ENCODE measurements at regions not wholly inside any gene's neighbourhood (a gene's known extent, or its start where the extent isn't known, plus 50 kb on each side); places are given as distances from the start of the nearest gene placed in this dataset.

DNA sequence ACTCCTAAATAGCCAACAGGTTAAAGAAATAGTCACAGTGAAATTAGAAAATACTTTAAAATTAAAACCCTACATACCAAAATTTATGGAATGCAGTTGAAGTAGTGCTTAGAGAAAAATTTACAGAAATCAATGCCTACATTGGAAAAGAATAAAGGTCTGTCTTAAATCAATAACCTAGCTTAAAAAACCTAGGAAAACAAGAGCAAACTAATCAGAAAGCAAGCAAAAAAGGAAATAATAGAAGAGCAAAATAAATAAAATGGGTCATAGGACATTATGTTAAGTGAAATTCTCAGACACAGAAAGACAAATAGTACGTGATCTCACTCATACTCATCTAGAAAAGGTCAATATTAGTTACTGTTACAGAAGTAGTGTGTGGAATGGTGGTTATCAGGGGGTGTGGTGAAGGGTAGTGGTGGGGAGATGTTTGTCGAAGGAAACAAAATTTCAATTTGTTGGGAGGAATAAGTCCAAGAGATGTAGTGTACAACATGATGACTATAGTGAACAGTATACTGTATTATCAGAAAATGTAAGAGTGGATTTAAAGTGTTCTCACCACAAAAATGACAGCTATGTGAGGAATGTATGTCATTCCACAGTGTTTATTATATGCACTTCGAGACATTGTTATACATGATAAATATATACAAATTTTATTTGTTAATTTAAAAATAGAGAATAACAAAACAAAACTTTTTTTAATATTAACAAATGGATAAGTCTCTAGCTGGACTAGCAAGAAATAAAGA lies 423.6 kb downstream of the CDH26 start:
- no peaks in the 10 kb centered on the region for H3K36me3 ChIP-seq (ENCODE audit: control insufficient read depth, insufficient read depth, low read length)
- H3K27me3 ChIP-seq (ENCODE audit: control insufficient read depth, insufficient read depth, low read length): no peaks in the 10 kb centered on the region
- no peak for FAIRE-seq
- TF ChIP-seq, protein P1, sequence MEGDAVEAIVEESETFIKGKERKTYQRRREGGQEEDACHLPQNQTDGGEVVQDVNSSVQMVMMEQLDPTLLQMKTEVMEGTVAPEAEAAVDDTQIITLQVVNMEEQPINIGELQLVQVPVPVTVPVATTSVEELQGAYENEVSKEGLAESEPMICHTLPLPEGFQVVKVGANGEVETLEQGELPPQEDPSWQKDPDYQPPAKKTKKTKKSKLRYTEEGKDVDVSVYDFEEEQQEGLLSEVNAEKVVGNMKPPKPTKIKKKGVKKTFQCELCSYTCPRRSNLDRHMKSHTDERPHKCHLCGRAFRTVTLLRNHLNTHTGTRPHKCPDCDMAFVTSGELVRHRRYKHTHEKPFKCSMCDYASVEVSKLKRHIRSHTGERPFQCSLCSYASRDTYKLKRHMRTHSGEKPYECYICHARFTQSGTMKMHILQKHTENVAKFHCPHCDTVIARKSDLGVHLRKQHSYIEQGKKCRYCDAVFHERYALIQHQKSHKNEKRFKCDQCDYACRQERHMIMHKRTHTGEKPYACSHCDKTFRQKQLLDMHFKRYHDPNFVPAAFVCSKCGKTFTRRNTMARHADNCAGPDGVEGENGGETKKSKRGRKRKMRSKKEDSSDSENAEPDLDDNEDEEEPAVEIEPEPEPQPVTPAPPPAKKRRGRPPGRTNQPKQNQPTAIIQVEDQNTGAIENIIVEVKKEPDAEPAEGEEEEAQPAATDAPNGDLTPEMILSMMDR (IDR thresholded peaks at IDR 0.05; ENCODE audit: insufficient read depth, low read length, severe bottlenecking): no peak
- H3K4me3 ChIP-seq (ENCODE audit: low read depth, low read length): no peak overlapping the region
- peak; percentile 43 for DNase-seq (ENCODE audit: low read depth)

DNA sequence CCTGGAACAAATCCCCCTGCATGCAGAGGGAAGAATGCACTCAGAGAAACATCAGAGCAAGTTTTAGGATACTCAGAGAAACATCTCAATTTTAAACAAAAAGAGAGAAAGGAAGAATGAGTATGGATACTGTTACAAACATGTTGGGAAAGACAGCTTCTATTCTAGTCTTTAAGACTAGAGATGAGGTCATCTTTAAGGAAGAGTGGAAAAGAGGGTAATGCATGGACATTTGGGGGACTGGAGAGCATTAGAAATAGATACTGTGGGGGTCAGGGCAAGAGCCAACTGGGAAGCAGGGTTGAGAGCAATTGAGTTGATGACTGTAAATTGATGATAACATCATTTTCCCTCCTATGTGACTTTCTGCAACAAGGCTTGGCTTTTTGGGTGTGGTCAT lies 431.2 kb downstream of the CDH26 start:
- DNase-seq (ENCODE audit: low read depth): no peak
- H3K36me3 ChIP-seq (ENCODE audit: control insufficient read depth, insufficient read depth, low read length): no peaks in the 10 kb centered on the region
- no peak for FAIRE-seq
- H3K27me3 ChIP-seq (ENCODE audit: control insufficient read depth, insufficient read depth, low read length): no peaks in the 10 kb centered on the region
- no peak overlapping the region for H3K4me3 ChIP-seq (ENCODE audit: low read depth, low read length)
- TF ChIP-seq, protein P1 (IDR thresholded peaks at IDR 0.05; ENCODE audit: insufficient read depth, low read length, severe bottlenecking): no peak

DNA sequence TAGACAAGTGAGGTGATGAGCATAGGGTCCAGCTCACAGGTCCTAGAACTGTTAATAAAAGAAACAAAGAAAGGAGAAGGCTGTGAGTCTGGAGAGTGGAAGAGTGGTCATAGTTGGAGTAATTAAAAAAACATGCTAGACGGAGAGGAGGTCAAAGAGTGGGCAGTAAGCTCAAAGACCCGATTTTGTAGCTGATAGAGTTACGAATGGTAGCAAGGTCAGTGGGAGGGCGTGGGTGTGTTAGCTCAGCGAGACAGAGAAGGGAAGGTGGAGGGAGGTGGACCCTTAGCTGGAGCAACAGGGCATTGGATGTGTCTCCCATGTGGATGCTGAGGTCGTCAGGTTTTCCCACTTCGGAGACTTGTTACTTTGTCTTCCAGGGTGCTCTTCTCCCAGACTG lies 431.7 kb downstream of the CDH26 start:
- TF ChIP-seq, protein P1 (IDR thresholded peaks at IDR 0.05; ENCODE audit: insufficient read depth, low read length, severe bottlenecking): no peak
- Histone ChIP-seq H3K36me3 (ENCODE audit: control insufficient read depth, insufficient read depth, low read length) (no peaks in the 10 kb centered on the region), H3K4me3 (ENCODE audit: low read depth, low read length) (no peak overlapping the region), H3K27me3 (ENCODE audit: control insufficient read depth, insufficient read depth, low read length) (no peaks in the 10 kb centered on the region)
- FAIRE-seq: no peak
- no peak for DNase-seq (ENCODE audit: low read depth)

DNA sequence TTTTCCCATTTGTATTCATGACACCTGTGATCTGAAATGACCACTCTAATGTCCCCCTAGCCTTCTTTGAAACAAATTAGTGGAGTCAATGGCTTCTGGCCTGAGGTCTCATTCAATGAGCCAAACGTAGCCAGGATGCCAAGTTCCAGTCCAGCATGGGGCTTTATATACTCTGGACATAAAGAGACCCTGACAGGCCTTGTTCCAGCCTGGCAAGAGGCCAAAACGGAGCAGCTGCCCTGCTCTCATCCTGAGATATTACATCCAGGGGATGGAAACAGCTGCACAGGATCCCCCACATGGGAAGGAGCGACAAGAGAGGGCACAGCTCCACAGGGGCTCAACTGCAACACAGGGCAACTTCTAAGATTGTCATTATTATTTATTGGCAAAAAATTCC lies 437.8 kb downstream of the CDH26 start:
- DNase-seq (ENCODE audit: low read depth): no peak
- no peak for FAIRE-seq
- TF ChIP-seq, protein P1 (IDR thresholded peaks at IDR 0.05; ENCODE audit: insufficient read depth, low read length, severe bottlenecking): no peak
- no peaks in the 10 kb centered on the region for H3K36me3 ChIP-seq (ENCODE audit: control insufficient read depth, insufficient read depth, low read length)
- no peak overlapping the region for H3K4me3 ChIP-seq (ENCODE audit: low read depth, low read length)
- no peaks in the 10 kb centered on the region for H3K27me3 ChIP-seq (ENCODE audit: control insufficient read depth, insufficient read depth, low read length)

DNA sequence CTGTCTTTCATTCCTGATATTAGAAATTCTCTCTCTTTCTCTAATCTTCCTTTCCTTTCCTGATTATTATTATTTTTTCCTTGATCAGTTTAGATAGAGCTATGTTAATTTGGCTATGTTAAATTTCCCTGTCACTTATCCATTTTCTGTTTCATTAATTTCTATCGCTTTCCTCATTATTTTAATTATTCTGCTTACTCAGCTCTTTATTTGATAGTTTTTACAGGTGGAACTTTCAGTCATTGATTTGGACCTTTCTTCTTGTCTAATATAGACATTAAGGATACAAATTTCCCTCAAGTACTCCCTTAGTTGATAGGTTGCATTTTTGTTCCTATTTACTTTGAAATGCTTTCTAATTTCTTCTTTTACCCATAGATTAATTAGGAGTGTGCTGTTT lies 442.3 kb downstream of the CDH26 start:
- FAIRE-seq (no peak), DNase-seq (ENCODE audit: low read depth) (no peak)
- Histone ChIP-seq H3K36me3 (ENCODE audit: control insufficient read depth, insufficient read depth, low read length) (no peaks in the 10 kb centered on the region), H3K27me3 (ENCODE audit: control insufficient read depth, insufficient read depth, low read length) (no peaks in the 10 kb centered on the region), H3K4me3 (ENCODE audit: low read depth, low read length) (no peak overlapping the region)
- TF ChIP-seq, protein P1 (IDR thresholded peaks at IDR 0.05; ENCODE audit: insufficient read depth, low read length, severe bottlenecking): no peak
